GM19240 (cell line): ENCODE measurements at regions not wholly inside any gene's neighbourhood (a gene's known extent, or its start where the extent isn't known, plus 50 kb on each side); places are given as distances from the start of the nearest gene placed in this dataset.

ENCODE experiments used
- DNase-seq: peaks from one replicate; pipeline ENCODE4 v3.0.0; 2011; ENCODE audit warnings: low spot score; ENCODE audit not compliant: insufficient read length

DNA sequence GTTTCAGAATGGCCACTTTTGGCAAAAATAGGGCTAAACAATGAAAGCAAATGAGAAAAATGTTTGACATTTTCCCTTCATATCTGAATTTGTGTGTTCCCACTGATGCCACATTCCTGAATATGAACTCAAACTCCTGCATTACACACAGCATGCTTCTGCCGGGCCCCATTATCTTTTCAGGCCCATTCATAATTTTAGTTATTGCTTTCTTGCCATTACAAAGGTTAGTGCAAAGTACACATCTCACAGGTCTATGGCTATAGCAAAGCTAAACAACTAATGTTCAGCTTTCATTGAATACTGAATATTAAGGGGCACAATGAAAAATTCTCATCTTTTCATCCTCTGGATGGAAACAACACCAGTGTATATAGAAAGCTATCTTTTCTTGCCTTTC is 568.9 kb upstream of the ZNF608 start:
- no peak for DNase-seq

DNA sequence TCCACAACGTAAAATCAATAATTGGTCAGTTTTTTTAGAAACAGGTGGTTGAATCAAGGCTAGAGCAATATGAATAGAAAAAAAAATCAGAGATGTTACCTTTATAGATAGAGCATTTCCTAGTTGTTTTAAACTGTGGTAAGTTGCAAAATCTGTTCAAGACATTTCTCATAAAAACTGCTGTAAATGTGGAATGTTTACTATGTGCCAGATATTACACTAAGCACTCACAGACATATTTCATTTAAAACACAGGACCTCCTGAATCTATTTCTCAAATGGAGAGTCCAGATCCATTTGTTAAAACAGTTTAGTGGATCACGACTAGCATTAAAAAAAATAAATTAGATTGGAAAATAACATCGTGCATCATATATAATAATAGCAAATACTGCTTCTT is 570.0 kb upstream of the ZNF608 start:
- no peak for DNase-seq

DNA sequence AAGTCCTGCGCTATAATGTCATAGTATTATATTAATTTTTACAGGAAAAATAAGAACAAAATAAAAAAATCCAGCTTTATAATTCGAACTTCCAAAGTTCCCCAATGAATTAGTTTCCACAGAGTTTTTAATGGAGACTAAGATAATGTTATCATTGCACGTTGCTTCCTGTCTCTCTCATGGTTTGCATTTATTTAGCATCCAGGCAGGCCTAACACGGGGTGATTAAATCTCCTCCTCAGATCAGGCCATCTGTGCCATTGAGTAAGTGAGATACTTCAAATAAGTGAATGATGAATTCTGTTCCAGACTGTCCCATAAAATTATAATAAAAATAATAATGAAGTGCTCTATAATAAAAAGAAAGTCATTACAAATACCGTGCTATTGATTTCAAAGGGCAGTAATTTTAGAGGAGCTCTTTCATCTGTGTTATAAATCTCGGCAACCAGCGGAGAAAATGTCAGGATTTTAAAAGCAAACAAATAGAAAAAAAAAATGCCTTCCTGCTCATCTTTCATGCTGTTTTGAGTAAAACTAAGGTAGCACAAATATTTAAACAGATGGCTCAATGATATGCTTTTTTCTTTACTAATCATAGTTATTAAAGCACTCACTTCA is 570.6 kb upstream of the ZNF608 start:
- DNase-seq, result no peak

DNA sequence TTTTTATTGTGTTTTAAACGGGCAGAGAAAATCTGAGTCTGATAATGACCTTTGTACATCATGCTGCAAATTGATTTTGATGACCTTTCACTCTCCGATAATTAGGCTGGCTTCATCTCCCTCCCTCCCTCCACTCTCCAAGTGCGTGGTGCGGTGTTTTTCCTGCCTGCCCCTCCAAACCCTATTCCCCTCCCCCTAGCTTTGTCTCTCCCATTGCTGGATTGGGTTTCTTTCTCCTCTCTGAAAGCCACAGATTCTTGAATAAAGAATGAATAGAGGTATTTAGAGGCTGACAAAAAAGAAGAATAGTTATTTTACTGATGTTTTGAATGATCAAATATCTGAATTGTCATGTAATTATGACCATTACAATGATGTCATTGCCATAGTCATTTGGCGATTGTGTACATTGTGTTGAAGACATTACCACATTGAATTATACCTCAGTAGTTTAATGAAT is 571.1 kb upstream of the ZNF608 start:
- no peak for DNase-seq

DNA sequence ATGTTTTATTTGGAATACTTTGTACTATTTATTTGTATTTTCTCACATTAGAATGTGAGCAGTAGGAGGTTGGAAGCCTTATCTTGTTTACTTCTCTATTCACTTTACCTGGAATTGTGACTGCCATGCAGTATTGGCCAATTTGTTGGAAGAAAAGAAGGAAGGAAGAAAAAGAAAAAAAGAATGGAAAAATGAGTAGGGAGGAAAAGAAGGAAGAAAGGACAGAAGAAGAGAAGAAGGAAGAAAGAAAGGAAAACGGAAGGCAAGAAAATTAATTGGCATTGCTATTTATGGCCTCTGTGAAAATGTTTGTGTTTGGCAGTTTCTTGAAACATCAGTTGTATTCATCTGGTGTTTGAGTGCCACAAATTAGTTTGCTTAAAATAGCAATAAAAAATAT is 575.2 kb upstream of the ZNF608 start:
- DNase-seq, result no peak

DNA sequence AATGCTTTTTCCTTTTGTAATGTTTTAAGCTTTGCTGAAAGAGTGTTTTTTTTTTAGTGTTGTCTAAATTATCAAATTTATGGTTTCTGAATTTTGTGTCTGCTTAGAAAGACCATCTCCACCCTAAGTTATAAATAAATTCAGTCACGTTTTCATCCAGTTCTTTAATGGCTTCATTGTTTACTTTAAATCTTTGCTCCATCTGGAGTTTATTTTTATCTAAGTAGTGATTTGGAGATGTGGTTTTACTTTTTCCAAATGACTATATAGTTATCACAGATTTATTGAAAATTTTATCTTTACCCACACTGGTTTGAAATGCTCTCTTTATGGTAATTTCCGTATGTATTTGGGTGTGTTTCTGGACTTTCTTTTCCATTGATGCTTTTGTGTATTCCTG is 577.2 kb upstream of the ZNF608 start:
- DNase-seq, result no peak

DNA sequence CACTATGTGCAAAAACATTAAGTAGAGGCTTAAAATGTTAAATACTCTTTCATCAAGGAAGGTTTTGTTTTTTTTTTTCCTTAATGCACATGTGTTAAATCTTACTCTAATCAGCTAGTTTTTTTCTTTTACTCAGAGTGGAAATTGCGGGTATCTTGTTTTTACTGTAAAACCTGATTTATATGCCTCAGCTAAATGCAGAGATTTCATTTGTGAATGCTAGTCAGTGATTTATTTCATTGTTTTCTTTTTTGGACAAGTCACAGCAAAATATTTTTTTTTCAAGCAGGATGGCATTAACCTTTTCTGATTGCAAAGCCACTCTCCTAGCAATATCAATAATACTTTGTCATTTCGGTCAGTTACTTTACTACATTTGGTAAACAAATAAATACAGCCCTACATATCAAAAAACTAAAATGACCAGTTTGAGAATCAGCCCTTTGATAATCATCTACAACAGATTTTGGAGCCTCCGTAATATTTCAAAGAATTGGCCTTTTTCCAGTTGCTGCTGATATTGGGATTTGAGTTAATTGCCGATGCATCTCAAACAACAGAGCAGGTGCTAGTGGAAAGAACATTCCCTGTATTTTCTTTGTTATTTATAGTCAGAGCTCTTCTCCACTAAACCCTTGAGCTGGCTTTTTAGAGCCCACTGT is 579.2 kb upstream of the ZNF608 start:
- no peak for DNase-seq

DNA sequence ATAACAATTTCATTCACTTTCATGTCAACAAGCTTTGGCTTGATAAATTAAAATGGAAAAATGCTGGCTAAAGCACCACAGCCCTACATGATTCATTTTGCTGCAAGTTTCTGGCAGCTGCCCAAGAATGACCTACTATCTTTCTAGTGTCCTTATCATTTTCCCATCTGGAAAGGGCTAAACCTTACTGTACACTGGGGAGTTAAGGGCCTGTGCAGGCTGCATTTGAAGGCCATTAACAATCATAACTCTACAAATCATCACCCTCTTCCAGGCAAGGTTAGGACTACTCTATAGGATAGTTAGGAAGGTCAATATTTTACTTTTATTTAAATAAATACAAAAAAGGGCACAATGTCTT is 579.7 kb upstream of the ZNF608 start:
- no peak for DNase-seq

DNA sequence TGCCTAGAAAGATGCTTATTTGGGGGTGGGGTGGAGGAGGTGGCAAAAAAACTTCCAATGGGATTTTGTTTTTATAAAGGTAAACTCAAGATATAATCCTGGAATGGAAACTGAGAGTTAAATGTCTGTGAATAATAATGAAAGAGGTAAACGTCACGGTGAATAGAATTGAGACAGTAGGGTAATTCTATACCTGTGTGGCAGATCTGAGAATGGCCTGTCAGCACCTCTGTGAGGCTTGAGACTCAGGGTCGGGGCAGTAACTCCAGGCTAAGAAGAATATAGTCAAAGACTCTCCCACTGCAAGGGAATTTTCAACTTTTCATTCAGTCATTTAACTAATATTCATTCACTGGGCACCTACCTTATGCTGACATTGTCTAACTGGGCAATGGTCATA is 581.2 kb upstream of the ZNF608 start:
- DNase-seq, result no peak

DNA sequence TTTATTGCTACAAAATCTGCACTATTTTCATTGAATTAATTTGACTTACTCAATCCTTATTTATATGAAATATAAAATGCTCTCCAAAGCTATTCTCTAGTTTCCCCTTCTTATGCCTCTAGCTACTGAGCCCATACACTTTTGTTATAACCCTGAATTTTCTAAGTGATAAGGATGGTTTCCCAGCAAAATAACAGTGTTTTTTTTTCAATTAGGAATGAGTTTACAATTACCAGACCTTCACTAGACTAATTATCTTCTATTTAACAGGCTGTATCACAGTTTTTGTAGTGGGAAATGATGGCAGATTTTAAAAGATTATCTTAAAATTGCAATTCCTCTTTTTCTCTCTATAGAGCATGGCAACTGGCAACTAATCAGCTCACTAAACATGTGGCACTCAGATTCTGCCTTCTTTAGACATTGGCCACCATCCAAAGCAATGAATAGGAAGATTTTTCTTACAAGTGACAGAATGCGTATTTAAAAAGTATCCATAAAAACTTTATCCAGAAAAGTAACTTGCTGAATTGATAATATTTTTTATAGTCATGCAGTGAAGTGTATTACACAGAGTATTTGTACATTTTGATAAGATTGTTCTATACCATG is 585.7 kb upstream of the ZNF608 start:
- no peak for DNase-seq

DNA sequence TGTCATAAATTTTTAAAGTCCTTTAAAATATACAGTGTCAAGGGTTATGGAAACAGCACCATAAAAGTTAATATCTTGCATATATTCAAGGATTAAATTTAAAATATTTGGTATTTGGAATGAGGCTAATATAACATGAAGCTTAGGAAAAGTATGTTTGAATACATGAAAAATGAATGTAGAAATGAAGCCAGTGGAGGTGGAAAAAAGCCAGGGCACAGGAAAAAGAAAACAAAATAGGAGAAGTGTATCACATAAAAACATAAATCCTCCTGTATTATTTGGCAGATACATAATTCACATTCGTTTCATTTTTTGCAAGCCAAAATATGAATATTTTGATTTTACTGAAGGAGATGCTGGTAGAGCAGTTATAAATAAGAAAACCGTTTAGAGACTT is 587.0 kb upstream of the ZNF608 start:
- no peak for DNase-seq

DNA sequence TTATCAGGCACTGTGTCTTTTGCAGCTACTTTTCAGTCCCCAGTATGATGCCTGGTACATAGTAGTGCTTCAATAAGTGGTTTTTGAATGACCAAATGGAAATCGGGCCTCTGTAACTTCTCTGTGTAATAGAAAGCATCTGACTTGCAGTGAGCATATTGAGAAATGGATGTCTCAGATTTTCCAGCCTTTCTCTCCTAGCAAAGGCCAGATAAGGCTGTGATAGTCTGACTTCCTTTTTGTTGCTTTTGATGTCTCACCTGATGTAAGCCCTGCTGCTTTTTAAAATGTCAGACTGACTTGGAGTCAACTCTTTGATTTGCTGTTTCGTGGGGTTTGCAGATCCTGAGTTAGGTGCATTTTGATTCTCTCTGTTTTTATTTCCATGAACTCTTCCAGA is 590.0 kb upstream of the ZNF608 start:
- no peak for DNase-seq

DNA sequence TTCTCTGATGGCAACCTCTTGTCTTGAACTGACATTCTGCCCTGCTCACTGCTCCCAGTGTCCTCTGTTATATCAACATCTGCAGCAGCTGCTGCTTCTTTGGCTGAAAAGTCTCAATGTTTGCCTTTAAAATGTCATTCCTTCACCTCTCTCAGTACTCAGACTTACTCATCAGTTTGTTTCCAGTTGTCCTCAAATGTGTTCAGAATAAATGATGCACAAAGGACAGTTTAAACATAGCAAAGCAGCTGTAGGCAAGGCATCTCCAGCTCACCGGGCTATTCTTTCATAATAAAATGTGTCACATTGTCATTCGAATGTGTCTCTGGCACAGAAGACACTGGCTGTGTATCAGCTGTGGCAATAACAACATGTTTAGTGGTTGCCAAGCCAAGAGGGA is 590.9 kb upstream of the ZNF608 start:
- DNase-seq, result no peak

DNA sequence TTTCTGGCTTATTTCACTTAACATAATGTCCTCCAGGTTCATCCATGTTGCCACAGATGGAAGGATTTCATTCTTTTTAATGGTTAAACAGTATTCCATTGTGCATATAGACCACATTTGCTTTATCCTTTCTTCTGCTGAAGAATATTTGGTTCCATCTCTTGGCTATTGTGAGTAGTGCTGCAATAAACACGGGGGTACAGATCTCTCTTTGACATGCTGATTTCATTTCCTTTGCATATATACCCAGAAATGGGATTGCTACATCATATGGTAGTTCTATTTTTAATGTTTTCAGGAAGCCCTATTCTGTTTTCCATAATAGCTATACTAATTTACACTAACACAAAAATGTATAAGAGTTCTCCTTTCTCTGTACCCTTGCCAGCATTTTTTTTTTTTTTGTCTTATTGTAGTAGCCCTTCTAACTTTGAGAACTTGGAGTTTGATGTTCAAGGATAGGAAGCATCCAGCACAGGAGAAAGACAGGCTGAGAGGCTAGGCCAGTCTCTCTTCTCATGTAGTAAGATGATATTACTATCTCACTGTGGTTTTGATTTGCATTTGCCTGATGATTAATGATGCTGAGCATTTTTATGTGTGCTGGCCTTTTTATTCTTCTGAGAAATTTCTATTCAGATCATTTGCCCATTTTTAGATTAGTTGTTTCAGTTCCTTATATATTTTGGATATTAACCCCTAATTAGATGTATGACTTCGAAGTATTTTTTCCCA is 592.2 kb upstream of the ZNF608 start:
- DNase-seq, result no peak

DNA sequence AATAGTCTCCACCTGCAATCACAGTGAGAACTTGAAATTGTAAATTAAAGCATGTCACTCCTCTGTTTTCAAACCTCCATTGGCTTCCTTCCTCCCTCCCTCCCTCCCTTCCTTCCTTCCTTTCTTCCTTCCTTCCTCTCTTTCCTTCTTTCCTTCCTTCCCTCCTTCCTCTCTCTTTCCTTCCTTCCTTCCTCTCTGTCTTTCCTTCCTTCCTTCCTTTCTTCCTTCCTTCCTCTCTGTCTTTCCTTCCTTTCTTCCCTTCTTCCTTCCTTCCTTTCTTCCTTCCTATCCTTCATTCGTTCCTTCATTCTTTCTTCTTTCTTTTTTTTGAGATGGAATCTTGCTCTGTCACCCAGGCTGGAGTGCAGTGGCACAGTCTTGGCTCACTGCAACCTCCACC is 595.0 kb upstream of the ZNF608 start:
- no peak for DNase-seq

DNA sequence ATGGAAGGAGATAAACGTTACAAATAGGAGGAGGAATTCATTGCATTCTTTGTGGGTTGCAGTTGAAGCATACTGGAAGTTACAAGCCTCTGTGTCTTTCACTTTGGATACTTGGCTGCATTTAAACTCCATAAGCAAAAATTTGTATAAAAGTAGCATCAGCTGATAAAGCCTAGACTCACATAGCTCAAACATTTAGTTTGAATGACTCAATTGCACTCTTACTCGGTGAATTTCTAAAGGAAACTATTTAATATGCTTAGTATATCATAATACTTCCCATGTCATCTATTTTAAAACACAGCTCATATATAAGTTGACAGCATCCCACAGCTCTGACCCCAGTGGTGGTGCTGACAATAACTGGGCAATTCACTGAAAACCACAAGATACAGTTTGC is 596.6 kb upstream of the ZNF608 start:
- no peak for DNase-seq

DNA sequence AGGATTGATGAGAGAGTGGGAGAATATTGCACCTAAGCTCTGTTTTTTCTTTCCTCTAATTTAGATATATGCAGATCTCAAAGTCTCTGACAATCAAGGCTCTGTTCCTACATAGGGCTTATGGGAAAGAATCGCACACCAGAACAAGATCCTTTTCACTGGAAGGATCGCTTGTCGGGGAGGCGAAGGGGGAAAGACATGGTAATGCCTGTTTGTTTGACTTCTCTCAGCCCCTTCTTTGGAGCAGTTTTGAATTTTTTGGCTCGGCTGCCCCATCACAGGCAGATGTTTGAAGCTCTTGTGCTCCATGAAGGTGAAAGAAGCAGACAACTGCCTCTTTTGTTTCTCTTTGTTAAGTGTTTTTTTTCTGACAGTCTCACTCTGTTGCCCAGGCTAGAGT is 599.9 kb upstream of the ZNF608 start:
- DNase-seq, result no peak

DNA sequence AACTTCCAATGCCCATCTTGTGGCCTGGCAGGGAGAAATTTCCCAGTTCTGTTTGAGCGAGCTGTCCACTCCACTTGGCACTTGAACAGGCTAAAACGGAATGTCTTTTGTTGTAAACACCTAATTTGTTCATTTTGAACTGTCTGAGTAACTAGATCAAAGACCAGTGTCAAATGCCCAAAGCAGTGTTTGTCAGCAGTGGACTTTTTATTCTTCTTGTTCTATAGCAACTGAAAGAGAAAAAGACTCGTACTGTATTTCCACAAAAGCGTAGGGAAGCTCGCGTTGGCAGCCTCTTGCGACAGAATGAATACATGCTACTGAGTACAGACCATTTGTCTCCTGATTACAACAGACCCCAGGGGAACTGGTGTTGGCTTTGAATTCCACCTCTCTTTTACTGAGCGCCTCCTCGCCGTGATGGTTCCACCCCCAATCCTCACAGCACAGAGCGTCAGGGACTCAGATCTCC is 601.8 kb upstream of the ZNF608 start:
- no peak for DNase-seq

DNA sequence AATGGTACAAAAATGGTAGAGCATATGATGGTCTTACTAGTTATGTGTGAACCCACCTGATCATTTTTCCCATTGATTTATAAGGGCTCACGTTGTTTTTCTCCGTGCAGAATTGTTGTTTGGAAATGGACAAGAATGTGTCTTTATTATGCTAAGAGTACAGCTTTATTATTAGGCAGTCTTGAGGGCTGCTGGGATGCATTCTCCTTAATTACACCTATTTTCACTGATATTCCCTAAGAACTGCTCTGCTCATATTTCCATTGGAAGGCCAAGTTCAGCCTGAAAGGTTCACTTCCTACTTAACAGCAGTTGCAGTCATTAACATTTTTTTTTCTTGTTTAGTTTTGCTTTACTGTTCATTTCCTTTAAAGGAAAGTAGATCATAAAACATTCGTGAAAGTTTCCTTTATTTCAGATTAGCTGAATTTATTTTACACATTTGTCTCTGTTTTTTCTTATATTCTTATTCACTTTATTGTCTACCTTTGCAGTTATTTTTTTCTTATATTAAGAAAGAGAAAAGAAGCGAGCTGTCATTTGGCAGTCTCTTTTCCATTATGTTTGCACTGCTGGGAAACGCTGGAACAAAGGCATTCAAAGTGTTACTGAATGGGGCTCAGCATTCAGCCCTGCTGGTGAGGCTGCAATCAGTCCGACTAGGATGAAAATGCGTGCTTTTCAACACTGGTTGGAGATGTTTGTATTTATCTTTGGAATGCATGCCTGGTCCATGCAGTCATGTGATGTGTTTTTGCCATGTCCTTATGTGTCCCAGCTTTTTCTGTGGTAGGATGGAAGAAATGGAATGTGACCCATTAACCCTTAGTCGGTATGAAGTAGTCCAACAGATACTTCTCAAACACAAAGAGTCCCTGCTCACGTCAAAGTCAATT is 602.7 kb upstream of the ZNF608 start:
- DNase-seq, result no peak

DNA sequence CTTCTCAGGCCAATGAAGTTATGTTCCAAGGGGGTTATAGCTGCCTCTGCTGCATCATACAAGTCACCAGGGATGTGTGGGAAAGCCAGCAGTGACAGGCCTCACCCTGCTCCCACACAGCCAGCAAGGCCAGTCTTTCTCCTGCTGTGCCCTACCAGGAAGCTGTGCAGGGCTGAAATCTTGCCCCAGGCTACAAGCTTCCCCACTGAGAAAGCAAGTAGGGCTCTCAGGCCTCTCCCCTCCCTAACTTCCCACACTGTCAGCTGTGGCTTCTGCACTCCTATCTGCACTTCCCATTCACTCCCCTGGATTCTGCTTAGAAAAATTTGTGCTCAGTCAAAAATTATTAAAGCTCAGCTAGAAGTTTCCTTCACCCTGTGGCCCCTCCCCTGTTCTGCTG is 611.2 kb upstream of the ZNF608 start:
- DNase-seq, result no peak

DNA sequence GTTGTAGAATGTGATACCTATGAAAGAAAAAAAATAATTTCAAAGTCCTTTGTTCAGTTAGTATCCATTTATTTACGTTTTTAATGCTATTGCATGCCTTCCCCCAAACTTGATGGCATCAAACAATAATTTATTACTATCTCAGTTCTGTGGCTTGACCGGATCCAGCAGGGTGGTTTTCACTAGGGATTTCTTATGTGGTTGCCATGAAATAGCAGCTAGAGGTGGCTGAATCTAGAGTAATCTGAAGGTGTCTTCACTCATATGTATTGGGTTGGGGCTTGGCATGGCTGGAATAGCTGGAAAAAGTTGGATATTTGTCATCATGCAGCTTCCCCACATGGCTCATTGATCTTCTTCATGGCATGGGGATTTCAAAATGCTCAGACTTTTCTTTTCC is 619.3 kb upstream of the ZNF608 start:
- DNase-seq, result no peak
